A549 (cell line): ENCODE measurements at regions not wholly inside any gene's neighbourhood (a gene's known extent, or its start where the extent isn't known, plus 50 kb on each side); places are given as distances from the start of the nearest gene placed in this dataset.

Experiments
- ATAC-seq, 2 experiments: fragments of 200-7000 bp in 1 of 2; fragments of >200 bp in 1 of 2; cut with Nextera tagmentation in 1 of 2; cut with Tn5 transposase in 1 of 2; 3 replicates each; pipeline versions ENCODE4 v1.8.0 to v1.9.1; 2018 to 2020; ENCODE audit warnings: mild to moderate bottlenecking in 1 of 2, moderate library complexity in 1 of 2
- CTCF ChIA-PET: fragments of 300-600 bp; sonication (Branson Sonifier 250); formaldehyde crosslinking; extraction: SDS; loops from one replicate; lab custom pipeline; 2021; ENCODE audit warnings: antibody characterized with exemption, inconsistent platforms; lab: Yijun Ruan, JAX
- POLR2A ChIA-PET: fragments of 350-600 bp; formaldehyde crosslinking; extraction: SDS; loops from one replicate; lab custom pipeline; 2021; ENCODE audit warnings: antibody characterized with exemption, inconsistent platforms; lab: Yijun Ruan, JAX
- DNase-seq, 2 experiments: peaks; one replicate each; pipeline versions ENCODE4 v3.0.0 to v3.0.0-alpha.2; 2011 to 2016; ENCODE audit warnings: low read depth in 1 of 2, low spot score in 1 of 2
- FAIRE-seq: peaks from 2 replicates; lab custom pipeline; 2011; peaks lifted over from hg19 to GRCh38; lab: Jason Lieb, UNC
- H3K27ac ChIP-seq, 2 experiments: fragments of >200 bp; sonication (Bioruptor Twin); formaldehyde crosslinking; 3 replicates each; pipeline ENCODE4 v1.5.1; 2016 to 2017
- H3K4me1 ChIP-seq: fragments of >200 bp; sonication (Bioruptor Twin); formaldehyde crosslinking; 3 replicates; pipeline ENCODE4 v1.6.1; 2016
- H3K4me2 ChIP-seq: fragments of >200 bp; sonication (Bioruptor Twin); formaldehyde crosslinking; 3 replicates; pipeline ENCODE4 v1.6.1; 2016
- H3K4me3 ChIP-seq: fragments of >200 bp; sonication (Bioruptor Twin); formaldehyde crosslinking; 3 replicates; pipeline ENCODE4 v1.5.1; 2016
- H3K9me3 ChIP-seq: fragments of >200 bp; sonication (Bioruptor Twin); formaldehyde crosslinking; 3 replicates; pipeline ENCODE4 v1.6.1; 2016
- BHLHE40 ChIP-seq: IDR thresholded peaks from 2 replicates; pipeline ENCODE4 v1.6.1; 2012; ENCODE audit warnings: low read depth, low read length, inconsistent platforms
- CBX2 ChIP-seq: fragments of 200-600 bp; sonication (generic); IDR thresholded peaks from 2 replicates; pipeline ENCODE4 v1.6.1; 2016; ENCODE audit warnings: low read depth, mild to moderate bottlenecking, borderline replicate concordance
- CBX8 ChIP-seq: fragments of 200-600 bp; sonication (generic); IDR thresholded peaks from 2 replicates; pipeline ENCODE4 v1.6.1; 2016
- CEBPB ChIP-seq, 2 experiments: fragments of >200 bp in 1 of 2; sonication (Bioruptor Twin) in 1 of 2; formaldehyde crosslinking in 1 of 2; IDR thresholded peaks; 2 replicates each; pipeline ENCODE4 v1.6.1; 2012 to 2016
- CHD4 ChIP-seq: fragments of 200-600 bp; sonication (generic); IDR thresholded peaks from 2 replicates; pipeline ENCODE4 v1.6.1; 2016; ENCODE audit warnings: antibody characterized with exemption, mild to moderate bottlenecking, borderline replicate concordance
- EHF ChIP-seq: fragments of 250-450 bp; sonication (Bioruptor Pico); IDR thresholded peaks from 2 replicates; pipeline ENCODE4 v1.5.0; 2020; ENCODE audit warnings: mild to moderate bottlenecking
- EHMT2 ChIP-seq: fragments of 200-600 bp; sonication (generic); IDR thresholded peaks from 2 replicates; pipeline ENCODE4 v1.6.1; 2016; ENCODE audit warnings: antibody characterized with exemption, low read depth, mild to moderate bottlenecking, moderate library complexity
- EP300 ChIP-seq, 2 experiments: fragments of >200 bp; sonication (Bioruptor Twin); formaldehyde crosslinking; IDR thresholded peaks; 2 replicates in 1 of 2; 3 replicates in 1 of 2; pipeline ENCODE4 v1.6.1; 2016 to 2017
- ESRRA ChIP-seq: fragments of 150-350 bp; IDR thresholded peaks from 2 replicates; pipeline ENCODE4 v1.6.1; 2014; ENCODE audit warnings: mild to moderate bottlenecking, low read length, borderline replicate concordance
- FOXS1 ChIP-seq: fragments of 250-450 bp; sonication (Bioruptor Pico); IDR thresholded peaks from 2 replicates; pipeline ENCODE4 v1.5.0; 2020; ENCODE audit warnings: mild to moderate bottlenecking, moderate library complexity
- HDAC2 ChIP-seq: fragments of 200-600 bp; sonication (generic); IDR thresholded peaks from 2 replicates; pipeline ENCODE4 v1.6.1; 2016
- HEYL ChIP-seq: fragments of 250-450 bp; sonication (Bioruptor Pico); IDR thresholded peaks from 2 replicates; pipeline ENCODE4 v1.8.0; 2021; ENCODE audit warnings: mild to moderate bottlenecking, moderate library complexity
- HOXA7 ChIP-seq: fragments of 250-450 bp; sonication (Bioruptor Pico); IDR thresholded peaks from 2 replicates; pipeline ENCODE4 v1.5.0; 2020; ENCODE audit warnings: mild to moderate bottlenecking, moderate library complexity
- MAFK ChIP-seq: fragments of 450-650 bp; IDR thresholded peaks from 2 replicates; pipeline ENCODE4 v1.6.1; 2014; ENCODE audit not compliant: partially characterized antibody
- NFE2L2 ChIP-seq: fragments of 150-350 bp; conservative IDR thresholded peaks from 2 replicates; pipeline ENCODE4 v1.6.1; 2014; ENCODE audit warnings: low read length
- NPAS2 ChIP-seq: fragments of 250-450 bp; sonication (Bioruptor Pico); IDR thresholded peaks from 2 replicates; pipeline ENCODE4 v1.8.0; 2022; ENCODE audit warnings: mild to moderate bottlenecking, moderate library complexity, borderline replicate concordance
- PHF8 ChIP-seq: fragments of 200-600 bp; sonication (generic); IDR thresholded peaks from 2 replicates; pipeline ENCODE4 v1.6.1; 2016; ENCODE audit warnings: low read depth, mild to moderate bottlenecking, antibody characterized with exemption, moderate library complexity, borderline replicate concordance
- POLR2A ChIP-seq: IDR thresholded peaks from 2 replicates; pipeline ENCODE4 v1.6.1; 2012; ENCODE audit warnings: mild to moderate bottlenecking, low read length
- TP53 ChIP-seq: fragments of 250-450 bp; sonication (Bioruptor Pico); IDR thresholded peaks from 2 replicates; pipeline ENCODE4 v1.5.0; 2021; ENCODE audit warnings: mild to moderate bottlenecking, moderate library complexity
- WGBS: methylation state at CpG from one replicate; pipeline ENCODE4 v1.1.6; 2017; ENCODE audit errors: missing lambda C conversion rate; 5-methylcytosine and 5-hydroxymethylcytosine counted together
- TF ChIP-seq, protein P1 (sequence below): fragments of 250-450 bp; sonication (Bioruptor Pico); IDR thresholded peaks from 2 replicates; pipeline ENCODE4 v1.5.0; 2020; ENCODE audit warnings: low read depth, mild to moderate bottlenecking, moderate library complexity

- POLR2A ChIA-PET: no interaction called here
- Histone ChIP-seq H3K9me3 (no peaks in the 10 kb centered on the region), H3K4me2 (no peak overlapping the region), H3K27ac (no peak overlapping the region), H3K4me1 (no peaks in the 10 kb centered on the region), H3K4me3 (no peak overlapping the region)
- FAIRE-seq (no peak), ATAC-seq (no peak), DNase-seq (no peak)
- CTCF ChIA-PET: no interaction called here
- TF ChIP-seq NFE2L2 (no peak), CHD4 (no peak), FOXS1 (CRISPR knock-in tag) (no peak), EHF (CRISPR knock-in tag) (no peak), ESRRA (no peak), EP300 (IDR thresholded peaks at IDR 0.05) (no peak), EHMT2 (no peak)
- TF ChIP-seq, protein P1, sequence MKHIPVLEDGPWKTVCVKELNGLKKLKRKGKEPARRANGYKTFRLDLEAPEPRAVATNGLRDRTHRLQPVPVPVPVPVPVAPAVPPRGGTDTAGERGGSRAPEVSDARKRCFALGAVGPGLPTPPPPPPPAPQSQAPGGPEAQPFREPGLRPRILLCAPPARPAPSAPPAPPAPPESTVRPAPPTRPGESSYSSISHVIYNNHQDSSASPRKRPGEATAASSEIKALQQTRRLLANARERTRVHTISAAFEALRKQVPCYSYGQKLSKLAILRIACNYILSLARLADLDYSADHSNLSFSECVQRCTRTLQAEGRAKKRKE: no peak
- 20% methylated on average over 12 of the region's 12 CpGs for WGBS
Measured at GRCh38 chr2:103166456-103167324, 404.9 kb downstream of the TMEM182 start.

- 61% methylated on average over 9 of the region's 9 CpGs for WGBS
Measured at GRCh38 chr2:103167599-103167998, 405.8 kb downstream of the TMEM182 start.

DNA sequence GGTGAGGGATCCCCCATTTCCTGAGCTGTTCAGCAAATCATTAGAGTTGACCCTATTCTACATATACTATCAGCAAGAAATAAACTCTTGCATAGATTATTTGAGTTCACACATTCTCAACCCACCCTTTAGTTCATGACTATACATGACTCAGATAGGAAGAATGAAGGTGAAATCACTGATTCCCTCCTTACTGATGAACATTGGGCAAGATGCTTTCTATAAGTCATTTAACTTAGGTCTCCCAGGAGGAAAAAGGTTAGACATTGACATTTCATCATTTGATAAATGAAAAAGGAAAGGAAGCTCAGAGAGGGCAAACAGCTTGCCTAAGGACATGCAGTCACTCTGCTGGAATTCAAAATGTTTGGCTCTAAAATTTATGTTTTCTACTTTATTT is 408.0 kb downstream of the TMEM182 start:
- TF ChIP-seq CBX8 (no peak), POLR2A (no peak), BHLHE40 (no peak), PHF8 (no peak), MAFK (no peak)
- H3K27ac ChIP-seq: no peak overlapping the region
- no peak overlapping the region for H3K4me2 ChIP-seq
- no peaks in the 10 kb centered on the region for H3K4me1 ChIP-seq
- ChIA-PET CTCF (interaction anchor here (2.5 to 2.8 kb wide), 2 partner anchors 8 to 12 kb away, joined by 10 to 14 read pairs; no protein-coding TSS in a partner anchor), POLR2A (no interaction called here)
- FAIRE-seq: no peak
- H3K4me3 ChIP-seq: no peak overlapping the region
- DNase-seq: no peak
- ATAC-seq: no peak
- no peaks in the 10 kb centered on the region for H3K9me3 ChIP-seq

More at GRCh38 chr2:103167599-103167998, 405.8 kb downstream of the TMEM182 start:
- TF ChIP-seq, protein P1: no peak
- TF ChIP-seq NPAS2 (CRISPR knock-in tag) (no peak), CBX2 (no peak), MAFK (no peak), CEBPB (IDR thresholded peaks at IDR 0.05) (no peak), TP53 (CRISPR knock-in tag) (no peak), CBX8 (no peak), CHD4 (no peak), ESRRA (no peak), HEYL (no peak), POLR2A (no peak), HDAC2 (no peak), HOXA7 (CRISPR knock-in tag) (no peak)
- no peaks in the 10 kb centered on the region for H3K9me3 ChIP-seq
- H3K4me1 ChIP-seq: no peaks in the 10 kb centered on the region
- POLR2A ChIA-PET: no interaction called here
- H3K27ac ChIP-seq: no peak overlapping the region
- no peak overlapping the region for H3K4me2 ChIP-seq
- no peak for DNase-seq
- ATAC-seq: no peak
- no peak for FAIRE-seq
- no peak overlapping the region for H3K4me3 ChIP-seq
- CTCF ChIA-PET: interaction anchor here (2.5 kb wide), 1 partner anchor 10 kb away, joined by 10 read pairs; no protein-coding TSS in a partner anchor
